Activated B cell treated with CpG ODN at 0.5 μM for 24 hours (primary cell): ENCODE measurements at regions not wholly inside any gene's neighbourhood (a gene's known extent, or its start where the extent isn't known, plus 50 kb on each side); places are given as distances from the start of the nearest gene placed in this dataset.

Experiments
- ATAC-seq: fragments of 200-7000 bp; cut with Tn5 transposase; one replicate; pipeline ENCODE4 v1.10.0; 2021; ENCODE audit warnings: low read depth, mild to moderate bottlenecking, moderate library complexity
- CTCF ChIA-PET: fragments of 350-600 bp; sonication (Branson Sonifier 250); formaldehyde crosslinking; loops from one replicate; lab custom pipeline; 2021; ENCODE audit warnings: antibody characterized with exemption; lab: Charles Lee
- POLR2A ChIA-PET: fragments of 350-600 bp; sonication (Branson Sonifier 250); formaldehyde crosslinking; loops from one replicate; lab custom pipeline; 2021; ENCODE audit warnings: antibody characterized with exemption; lab: Charles Lee
- DNase-seq: peaks from one replicate; pipeline ENCODE4 v3.0.0; 2022
- H3K27ac Mint-ChIP-seq: one replicate; pipeline ENCODE4 v1.8.0; 2020; ENCODE audit warnings: mixed read lengths
- H3K27me3 Mint-ChIP-seq: one replicate; pipeline ENCODE4 v1.8.0; 2021; ENCODE audit warnings: mixed read lengths
- H3K36me3 Mint-ChIP-seq: one replicate; pipeline ENCODE4 v1.8.0; 2021; ENCODE audit warnings: low read depth, mixed read lengths
- H3K4me1 Mint-ChIP-seq: one replicate; pipeline ENCODE4 v1.8.0; 2021; ENCODE audit warnings: mixed read lengths
- H3K4me3 Mint-ChIP-seq: one replicate; pipeline ENCODE4 v1.8.0; 2020; ENCODE audit warnings: mild to moderate bottlenecking, mixed read lengths
- H3K9me3 Mint-ChIP-seq: one replicate; pipeline ENCODE4 v1.8.0; 2020; ENCODE audit warnings: mixed read lengths
- CTCF ChIP-seq: fragments of 200-600 bp; IDR thresholded peaks from one replicate; pipeline ENCODE4 v1.8.0; 2022; ENCODE audit warnings: antibody characterized with exemption, mild to moderate bottlenecking
- intact Hi-C: fragments of 100-400 bp; cut with micrococcal nuclease; formaldehyde crosslinking; loops from one replicate; pipeline ENCODE4 v1.15.1; 2024

DNA sequence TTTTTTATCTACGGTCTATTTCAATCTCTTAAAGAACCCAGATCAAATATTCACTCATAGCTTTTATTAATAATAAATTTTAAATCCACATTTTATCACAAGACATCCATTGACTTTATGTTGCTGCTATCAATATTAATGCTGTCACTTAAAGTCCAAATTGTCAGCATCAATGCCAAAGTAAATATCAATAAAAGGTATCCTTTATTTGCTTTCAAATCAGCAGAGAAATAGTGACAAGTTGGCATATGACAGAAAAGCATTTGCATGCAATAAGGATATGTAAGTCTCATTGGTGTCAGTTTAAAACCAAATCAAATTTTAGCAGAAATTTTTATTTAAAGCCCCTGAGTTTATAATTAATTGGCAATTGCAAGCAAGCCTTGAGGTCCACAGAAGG lies 775.4 kb downstream of the ADCYAP1 start:
- no peaks in the 10 kb centered on the region for H3K27me3 Mint-ChIP-seq

GRCh38 chr18:1691863-1692262 lies 787.2 kb downstream of the ADCYAP1 start:
- no peak for TF ChIP-seq CTCF
- CTCF ChIA-PET: no interaction called here
- POLR2A ChIA-PET: no interaction called here
- no peak overlapping the region for H3K27ac Mint-ChIP-seq
- intact Hi-C loops: no loop called here
- peaks cover 3% of the 10 kb centered on the region for H3K9me3 Mint-ChIP-seq
- H3K36me3 Mint-ChIP-seq: no peaks in the 10 kb centered on the region
- no peak overlapping the region for H3K4me3 Mint-ChIP-seq
- no peaks in the 10 kb centered on the region for H3K4me1 Mint-ChIP-seq
- no peaks in the 10 kb centered on the region for H3K27me3 Mint-ChIP-seq
- DNase-seq (no peak), ATAC-seq (no peak)

More for the DNA sequence above, 775.4 kb downstream of the ADCYAP1 start:
- ChIA-PET POLR2A (no interaction called here), CTCF (no interaction called here)
- Mint-ChIP-seq H3K9me3 (peaks cover 4% of the 10 kb centered on the region), H3K36me3 (no peaks in the 10 kb centered on the region), H3K27ac (no peak overlapping the region), H3K4me1 (no peaks in the 10 kb centered on the region), H3K4me3 (no peak overlapping the region)
- intact Hi-C loops: no loop called here
- ATAC-seq: no peak
- no peak for TF ChIP-seq CTCF
- DNase-seq: no peak

DNA sequence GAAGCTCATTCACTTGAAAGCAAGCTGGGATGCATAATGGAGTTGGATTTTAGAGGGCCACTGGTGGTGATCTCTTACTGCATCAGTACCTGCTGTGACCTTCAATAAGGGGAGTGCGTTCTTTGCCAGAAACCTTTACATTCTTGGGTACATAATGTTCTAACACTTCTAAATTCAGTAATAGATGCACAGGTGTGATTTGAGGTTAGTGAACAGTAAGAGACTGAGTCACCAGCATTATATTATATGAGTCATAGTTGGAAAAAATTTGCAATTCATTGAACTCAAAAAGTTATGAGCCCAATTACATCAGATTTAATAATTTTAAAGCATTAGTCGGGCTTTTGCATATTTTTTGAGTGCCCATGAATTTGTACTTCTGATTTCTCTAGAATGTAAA lies 803.3 kb downstream of the ADCYAP1 start:
- DNase-seq: no peak
- no peaks in the 10 kb centered on the region for H3K27me3 Mint-ChIP-seq
- ChIA-PET CTCF (no interaction called here), POLR2A (no interaction called here)
- no peak for TF ChIP-seq CTCF
- H3K36me3 Mint-ChIP-seq: no peaks in the 10 kb centered on the region
- intact Hi-C loops: no loop called here
- no peak overlapping the region for H3K4me3 Mint-ChIP-seq
- H3K4me1 Mint-ChIP-seq: no peaks in the 10 kb centered on the region
- ATAC-seq: no peak
- no peaks in the 10 kb centered on the region for H3K9me3 Mint-ChIP-seq
- no peak overlapping the region for H3K27ac Mint-ChIP-seq

DNA sequence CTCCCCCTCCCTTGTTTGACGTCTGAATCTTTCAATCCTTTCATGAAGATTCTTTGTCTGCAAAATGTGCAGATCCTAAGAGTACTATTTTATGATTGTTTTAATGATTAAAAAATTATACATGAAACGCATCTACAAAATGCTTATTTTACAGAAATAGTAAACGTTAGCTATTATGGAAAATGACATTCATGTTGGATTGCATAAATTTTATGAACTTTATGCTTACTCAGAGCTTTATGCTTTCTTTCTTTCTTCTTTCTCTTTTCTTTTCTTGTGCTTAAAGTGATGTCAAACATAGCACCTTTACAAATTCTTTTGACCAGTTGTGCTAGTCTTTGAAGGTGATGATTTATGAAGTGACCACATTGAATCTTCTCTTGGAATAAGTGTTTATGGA lies 805.4 kb downstream of the ADCYAP1 start:
- Mint-ChIP-seq H3K27me3 (no peaks in the 10 kb centered on the region), H3K27ac (no peak overlapping the region), H3K36me3 (no peaks in the 10 kb centered on the region), H3K4me1 (no peaks in the 10 kb centered on the region), H3K9me3 (no peaks in the 10 kb centered on the region), H3K4me3 (no peak overlapping the region)
- ChIA-PET CTCF (no interaction called here), POLR2A (no interaction called here)
- no peak for TF ChIP-seq CTCF
- intact Hi-C loops: no loop called here
- ATAC-seq (no peak), DNase-seq (no peak)

- Mint-ChIP-seq H3K36me3 (no peaks in the 10 kb centered on the region), H3K4me3 (no peak overlapping the region), H3K27me3 (no peaks in the 10 kb centered on the region), H3K4me1 (no peaks in the 10 kb centered on the region), H3K27ac (no peak overlapping the region), H3K9me3 (no peaks in the 10 kb centered on the region)
- CTCF ChIA-PET: no interaction called here
- DNase-seq (no peak), ATAC-seq (no peak)
- intact Hi-C loops: no loop called here
- POLR2A ChIA-PET: no interaction called here
- no peak for TF ChIP-seq CTCF
These were observed 827.5 kb downstream of the ADCYAP1 start for GRCh38 chr18:1732143-1732542.
